KMS-11 (cell line): ENCODE measurements at regions not wholly inside any gene's neighbourhood (a gene's known extent, or its start where the extent isn't known, plus 50 kb on each side); places are given as distances from the start of the nearest gene placed in this dataset.

Source experiments
- H2AFZ ChIP-seq: fragments of 200-600 bp; sonication (generic); 2 replicates; pipeline ENCODE4 v1.6.1; 2016; ENCODE audit warnings: antibody characterized with exemption, mixed run types, low read depth
- H3K27ac ChIP-seq: fragments of 200-600 bp; sonication (generic); 2 replicates; pipeline ENCODE4 v1.6.1; 2016; ENCODE audit warnings: mild to moderate bottlenecking, mixed run types
- H3K27me3 ChIP-seq: fragments of 200-600 bp; sonication (generic); 2 replicates; pipeline ENCODE4 v1.6.1; 2017; ENCODE audit warnings: mild to moderate bottlenecking, low read depth, mixed run types, moderate library complexity; ENCODE audit not compliant: insufficient read depth
- H3K36me3 ChIP-seq: fragments of 200-600 bp; sonication (generic); 2 replicates; pipeline ENCODE4 v1.6.1; 2017; ENCODE audit warnings: mild to moderate bottlenecking, mixed run types; ENCODE audit not compliant: insufficient read depth
- H3K4me1 ChIP-seq: fragments of 200-600 bp; sonication (generic); 2 replicates; pipeline ENCODE4 v1.6.1; 2016; ENCODE audit warnings: mild to moderate bottlenecking, low read depth, mixed run types; ENCODE audit not compliant: poor library complexity, severe bottlenecking
- H3K4me2 ChIP-seq: fragments of 200-600 bp; sonication (generic); 2 replicates; pipeline ENCODE4 v1.7.0; 2016; ENCODE audit warnings: mild to moderate bottlenecking, mixed run types
- H3K4me3 ChIP-seq: fragments of 200-600 bp; sonication (generic); IDR thresholded peaks from 2 replicates; pipeline ENCODE4 v1.6.1; 2017; ENCODE audit warnings: low read depth, low read length, mixed read lengths; ENCODE audit not compliant: insufficient read depth
- H3K79me2 ChIP-seq: fragments of 200-600 bp; sonication (generic); 2 replicates; pipeline ENCODE4 v1.6.1; 2016; ENCODE audit warnings: low read depth, mixed run types; ENCODE audit not compliant: insufficient read depth
- H3K9ac ChIP-seq: fragments of 200-600 bp; sonication (generic); 2 replicates; pipeline ENCODE4 v1.6.1; 2016; ENCODE audit warnings: mild to moderate bottlenecking, mixed run types
- H4K20me1 ChIP-seq: fragments of 200-600 bp; sonication (generic); 2 replicates; pipeline ENCODE4 v1.6.1; 2016; ENCODE audit warnings: mild to moderate bottlenecking, mixed run types; ENCODE audit not compliant: insufficient read depth
- TF ChIP-seq, protein P1 (sequence below): fragments of 200-600 bp; sonication (generic); conservative IDR thresholded peaks from 2 replicates; pipeline ENCODE4 v1.6.1; 2017; ENCODE audit warnings: low read depth, mild to moderate bottlenecking, antibody characterized with exemption, low read length, moderate library complexity, mixed read lengths

DNA sequence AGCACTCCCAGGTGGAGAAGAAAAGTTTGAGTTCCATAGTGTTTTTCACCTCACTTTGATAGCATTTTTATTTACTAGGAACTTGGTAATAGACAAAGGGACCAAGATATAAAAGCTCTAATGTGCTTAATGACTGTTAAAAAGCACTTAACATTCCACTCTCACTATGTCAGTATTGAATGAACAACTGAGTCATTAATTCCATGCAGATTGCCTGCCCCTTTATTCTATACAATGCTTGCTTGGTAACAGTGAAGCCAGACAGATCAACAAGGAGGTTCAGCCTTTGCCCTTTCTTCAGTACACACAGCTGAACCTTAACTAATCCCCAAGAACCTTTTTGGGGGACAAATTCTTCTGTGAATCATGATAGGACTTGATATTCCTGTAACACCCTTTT lies 425.5 kb downstream of the NUF2 start:
- H3K4me1 ChIP-seq = no peaks in the 10 kb centered on the region
- no peaks in the 10 kb centered on the region for H3K79me2 ChIP-seq
- H2AFZ ChIP-seq = no peak overlapping the region
- TF ChIP-seq, protein P1, sequence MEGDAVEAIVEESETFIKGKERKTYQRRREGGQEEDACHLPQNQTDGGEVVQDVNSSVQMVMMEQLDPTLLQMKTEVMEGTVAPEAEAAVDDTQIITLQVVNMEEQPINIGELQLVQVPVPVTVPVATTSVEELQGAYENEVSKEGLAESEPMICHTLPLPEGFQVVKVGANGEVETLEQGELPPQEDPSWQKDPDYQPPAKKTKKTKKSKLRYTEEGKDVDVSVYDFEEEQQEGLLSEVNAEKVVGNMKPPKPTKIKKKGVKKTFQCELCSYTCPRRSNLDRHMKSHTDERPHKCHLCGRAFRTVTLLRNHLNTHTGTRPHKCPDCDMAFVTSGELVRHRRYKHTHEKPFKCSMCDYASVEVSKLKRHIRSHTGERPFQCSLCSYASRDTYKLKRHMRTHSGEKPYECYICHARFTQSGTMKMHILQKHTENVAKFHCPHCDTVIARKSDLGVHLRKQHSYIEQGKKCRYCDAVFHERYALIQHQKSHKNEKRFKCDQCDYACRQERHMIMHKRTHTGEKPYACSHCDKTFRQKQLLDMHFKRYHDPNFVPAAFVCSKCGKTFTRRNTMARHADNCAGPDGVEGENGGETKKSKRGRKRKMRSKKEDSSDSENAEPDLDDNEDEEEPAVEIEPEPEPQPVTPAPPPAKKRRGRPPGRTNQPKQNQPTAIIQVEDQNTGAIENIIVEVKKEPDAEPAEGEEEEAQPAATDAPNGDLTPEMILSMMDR = no peak
- H3K4me2 ChIP-seq = no peak overlapping the region
- no peak overlapping the region for H3K27ac ChIP-seq
- H4K20me1 ChIP-seq = no peaks in the 10 kb centered on the region
- H3K4me3 ChIP-seq = no peak overlapping the region
- H3K9ac ChIP-seq = no peak overlapping the region
- no peaks in the 10 kb centered on the region for H3K36me3 ChIP-seq
- H3K27me3 ChIP-seq = no peaks in the 10 kb centered on the region

DNA sequence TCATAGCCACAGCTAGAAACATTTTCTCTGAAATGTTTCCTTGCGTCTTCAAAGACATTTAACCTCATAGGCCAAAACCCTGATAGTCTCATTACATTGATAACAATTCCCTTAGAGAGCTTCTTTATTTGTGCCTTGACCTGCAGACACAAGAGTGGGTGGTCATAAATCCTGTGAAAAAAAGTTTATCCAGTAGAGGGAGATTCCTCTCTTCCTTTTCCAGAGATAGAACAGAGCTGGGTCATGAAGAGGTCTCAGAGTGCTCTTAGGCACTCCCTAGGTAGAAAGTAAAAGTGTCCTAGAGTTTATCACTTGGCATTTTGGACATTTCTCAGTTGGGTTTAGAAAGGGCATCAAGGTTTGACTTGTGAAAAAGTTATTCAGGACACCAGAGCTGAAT lies 426.1 kb downstream of the NUF2 start:
- TF ChIP-seq, protein P1 = no peak
- no peak overlapping the region for H3K4me2 ChIP-seq
- H2AFZ ChIP-seq = no peak overlapping the region
- H3K4me1 ChIP-seq = no peaks in the 10 kb centered on the region
- no peak overlapping the region for H3K4me3 ChIP-seq
- no peak overlapping the region for H3K9ac ChIP-seq
- no peaks in the 10 kb centered on the region for H3K36me3 ChIP-seq
- H4K20me1 ChIP-seq = no peaks in the 10 kb centered on the region
- no peaks in the 10 kb centered on the region for H3K79me2 ChIP-seq
- no peaks in the 10 kb centered on the region for H3K27me3 ChIP-seq
- no peak overlapping the region for H3K27ac ChIP-seq

DNA sequence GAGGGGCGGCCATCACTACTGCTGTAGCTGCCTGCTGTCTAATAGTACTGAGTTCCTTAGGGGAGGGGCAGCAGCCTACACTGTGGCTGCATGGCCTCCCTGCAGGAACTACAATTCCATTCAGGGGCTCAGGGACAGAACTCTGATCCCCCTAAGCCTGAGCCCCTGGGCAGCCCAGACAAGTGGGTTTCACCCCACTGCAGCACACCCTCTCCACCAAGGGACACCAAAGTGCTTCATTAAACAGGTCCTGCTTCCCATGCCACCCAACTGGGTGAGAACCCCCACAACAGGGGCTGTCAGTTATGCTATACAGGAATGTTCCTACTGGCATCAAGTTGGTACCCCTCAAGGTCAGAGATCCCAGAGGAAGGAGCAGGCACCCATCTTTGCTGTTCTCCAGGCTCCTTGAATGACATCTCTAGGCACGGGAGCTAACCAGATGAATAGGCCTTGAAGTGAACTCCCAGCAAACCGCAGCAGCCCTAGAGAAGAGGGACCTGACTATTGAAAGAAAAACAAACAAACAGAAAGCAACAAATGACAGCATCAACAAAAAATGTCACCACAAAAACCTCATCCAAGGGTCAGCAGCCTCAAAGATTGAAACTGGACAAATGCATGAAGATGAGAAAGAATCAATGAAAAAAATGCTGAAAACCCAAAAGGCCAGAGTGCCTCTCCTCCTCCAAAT lies 437.4 kb downstream of the NUF2 start:
- TF ChIP-seq, protein P1 = no peak
- Histone ChIP-seq H3K79me2 (no peaks in the 10 kb centered on the region), H3K4me2 (peak overlapping the region; percentile 17), H3K27ac (peak overlapping the region; percentile 2; the same call in 1 of the 2 replicates), H3K4me3 (no peak overlapping the region), H3K9ac (no peak overlapping the region), H4K20me1 (no peaks in the 10 kb centered on the region), H3K4me1 (peaks cover 24% of the 10 kb centered on the region), H2AFZ (no peak overlapping the region), H3K27me3 (no peaks in the 10 kb centered on the region; the same call in 1 of the 2 replicates), H3K36me3 (no peaks in the 10 kb centered on the region)

DNA sequence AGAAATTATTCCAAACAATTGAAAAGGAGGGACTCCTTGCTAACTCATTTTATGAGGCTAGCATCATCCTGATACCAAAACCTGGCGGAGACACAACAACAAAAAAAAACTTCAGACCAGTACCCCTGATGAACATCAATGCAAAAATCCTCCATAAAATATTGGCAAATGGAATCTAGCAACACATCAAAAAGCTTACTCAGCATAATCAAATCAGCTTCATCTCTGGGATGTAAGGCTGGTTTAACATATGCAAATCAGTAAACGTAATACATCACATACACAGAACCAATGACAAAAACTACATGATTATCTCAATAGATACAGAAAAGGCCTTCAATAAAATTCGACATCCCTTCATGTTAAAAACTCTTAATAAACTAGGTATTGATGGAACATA lies 440.1 kb downstream of the NUF2 start:
- Histone ChIP-seq H3K4me1 (peaks cover 32% of the 10 kb centered on the region), H3K4me2 (no peak overlapping the region), H2AFZ (no peak overlapping the region), H3K9ac (no peak overlapping the region), H3K27me3 (no peaks in the 10 kb centered on the region; the same call in 1 of the 2 replicates), H4K20me1 (no peaks in the 10 kb centered on the region), H3K79me2 (no peaks in the 10 kb centered on the region), H3K4me3 (no peak overlapping the region), H3K27ac (no peak overlapping the region), H3K36me3 (no peaks in the 10 kb centered on the region)
- TF ChIP-seq, protein P1 = no peak
